ENCODE measurements at regions not wholly inside any gene's neighbourhood (a gene's known extent, or its start where the extent isn't known, plus 50 kb on each side); places are given as distances from the start of the nearest gene placed in this dataset.
"Not testable (repeated sequence)": the region's sequence is repeated elsewhere in the genome, so short reads cannot be mapped to it uniquely, and the experiment has no call there.

DNA sequence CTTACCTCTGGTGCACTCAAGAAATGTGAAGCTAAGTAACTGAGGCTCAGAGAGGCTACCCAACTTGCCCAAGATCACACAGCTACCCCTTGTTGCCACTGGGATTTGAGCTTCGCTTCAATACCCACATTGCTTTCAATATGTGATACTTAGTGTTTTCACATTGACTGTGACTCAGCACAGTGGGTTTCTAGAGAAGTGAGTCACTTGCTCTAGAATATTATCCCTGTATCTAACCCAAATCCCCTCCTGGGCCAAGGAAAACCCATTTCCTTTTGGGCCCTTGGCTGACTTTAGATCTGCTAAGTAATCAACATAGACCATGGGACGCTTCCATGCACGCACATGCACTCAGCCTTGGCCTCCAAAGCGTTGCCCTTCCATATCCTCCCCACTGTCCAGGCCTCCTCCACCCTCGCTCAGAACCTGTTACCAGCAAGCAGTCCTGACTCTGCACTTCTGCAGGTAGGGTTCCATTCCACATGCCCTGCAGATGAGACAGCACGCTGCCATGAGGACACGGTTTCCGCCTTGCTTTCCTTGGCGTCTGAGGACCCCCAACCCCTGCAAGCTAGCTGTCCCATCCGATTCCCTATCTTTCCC, 87.7 kb upstream of the CHST15 start:
- no peak for DNase-seq (ENCODE audit: low read depth, low spot score)
- H3K4me3 ChIP-seq (ENCODE audit: low read length): no peak overlapping the region

DNA sequence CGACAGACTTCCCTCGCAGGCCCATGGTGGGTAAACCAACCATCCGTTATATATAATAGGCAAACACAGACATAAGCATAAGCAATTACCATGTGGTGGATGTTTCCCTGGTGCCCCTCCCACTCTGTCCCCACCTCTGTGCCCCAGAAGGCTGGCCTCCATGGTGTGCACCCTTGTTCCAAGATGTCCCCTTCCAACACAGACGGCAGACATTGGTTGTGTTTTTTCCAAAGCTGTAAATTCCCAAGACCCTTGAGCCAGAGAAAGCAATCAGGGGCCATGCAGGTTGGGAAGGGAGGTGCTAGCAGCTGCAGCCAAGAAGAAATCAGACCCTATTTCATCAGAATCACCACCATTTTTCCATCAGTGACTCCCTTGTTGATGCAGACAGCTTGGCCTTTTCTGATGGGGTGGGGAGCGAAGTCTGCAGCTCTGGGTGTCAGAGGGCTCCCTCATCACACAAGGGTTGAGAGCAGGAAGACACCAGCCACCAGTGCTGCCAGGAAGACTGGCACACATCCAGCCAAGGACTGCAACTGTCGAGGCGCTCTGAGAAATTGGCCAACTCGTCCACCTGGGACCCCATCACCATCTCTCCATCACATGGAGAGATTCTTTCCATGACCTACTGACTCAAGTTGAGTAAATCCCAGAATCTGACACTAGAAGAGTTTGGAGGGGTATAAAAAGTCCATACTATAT, 86.8 kb upstream of the CHST15 start:
- no peak overlapping the region for H3K4me3 ChIP-seq (ENCODE audit: low read length)
- DNase-seq (ENCODE audit: low read depth, low spot score): no peak

DNA sequence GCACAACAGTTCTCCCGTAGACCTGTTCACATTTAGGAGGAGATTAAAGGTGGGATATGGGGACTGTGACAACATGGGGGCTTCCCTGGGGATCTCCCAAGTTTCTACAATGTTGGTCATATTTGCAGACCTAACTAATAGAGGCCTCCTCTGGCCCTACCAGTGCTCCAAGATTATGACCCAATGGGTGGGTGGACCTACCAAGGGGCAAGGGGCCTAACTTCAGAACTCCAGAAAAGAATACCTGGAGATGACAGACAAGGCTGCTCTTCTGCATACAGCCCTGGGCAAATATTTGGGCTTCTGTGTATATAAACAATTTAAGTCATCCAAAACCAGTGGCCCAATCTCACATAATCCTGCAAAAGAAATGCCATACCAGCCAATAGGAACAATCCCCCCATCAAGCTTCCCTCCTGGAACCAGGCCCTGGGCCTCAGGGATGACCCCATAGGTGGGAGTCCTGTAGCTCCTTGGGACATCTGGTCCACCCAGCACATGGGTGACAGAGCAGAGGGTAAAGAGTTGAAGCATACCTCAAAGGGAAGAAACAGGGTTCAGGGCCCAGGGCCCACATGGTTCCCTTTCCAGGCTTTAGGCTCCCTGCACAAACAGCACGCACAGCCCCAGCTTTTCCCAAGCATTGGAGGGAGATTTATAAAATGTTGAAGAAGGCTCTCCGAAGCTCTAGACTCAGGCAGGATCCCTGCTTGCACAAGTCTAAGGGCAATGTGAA, 86.1 kb upstream of the CHST15 start:
- no peak for DNase-seq (ENCODE audit: low read depth, low spot score)
- H3K4me3 ChIP-seq (ENCODE audit: low read length): no peak overlapping the region

DNA sequence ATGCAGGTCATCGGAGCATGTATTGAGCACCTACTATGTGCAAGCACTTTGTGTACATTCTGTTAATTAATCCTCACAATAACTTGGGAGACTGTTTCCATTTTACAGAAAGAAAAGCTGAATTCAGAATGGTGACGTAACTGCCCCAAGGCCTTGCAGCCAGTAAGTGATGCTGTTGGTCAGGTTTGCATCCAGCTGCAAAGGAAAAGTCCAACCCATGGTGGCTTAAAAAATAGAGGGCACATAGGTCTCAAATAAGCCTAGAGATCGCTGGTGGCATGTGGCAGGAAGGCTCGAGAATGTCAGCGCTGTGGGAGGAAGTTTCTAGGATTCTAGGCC, 83.8 kb upstream of the CHST15 start:
- no peak for DNase-seq (ENCODE audit: low read depth, low spot score)
- H3K4me3 ChIP-seq (ENCODE audit: low read length): no peak overlapping the region

DNA sequence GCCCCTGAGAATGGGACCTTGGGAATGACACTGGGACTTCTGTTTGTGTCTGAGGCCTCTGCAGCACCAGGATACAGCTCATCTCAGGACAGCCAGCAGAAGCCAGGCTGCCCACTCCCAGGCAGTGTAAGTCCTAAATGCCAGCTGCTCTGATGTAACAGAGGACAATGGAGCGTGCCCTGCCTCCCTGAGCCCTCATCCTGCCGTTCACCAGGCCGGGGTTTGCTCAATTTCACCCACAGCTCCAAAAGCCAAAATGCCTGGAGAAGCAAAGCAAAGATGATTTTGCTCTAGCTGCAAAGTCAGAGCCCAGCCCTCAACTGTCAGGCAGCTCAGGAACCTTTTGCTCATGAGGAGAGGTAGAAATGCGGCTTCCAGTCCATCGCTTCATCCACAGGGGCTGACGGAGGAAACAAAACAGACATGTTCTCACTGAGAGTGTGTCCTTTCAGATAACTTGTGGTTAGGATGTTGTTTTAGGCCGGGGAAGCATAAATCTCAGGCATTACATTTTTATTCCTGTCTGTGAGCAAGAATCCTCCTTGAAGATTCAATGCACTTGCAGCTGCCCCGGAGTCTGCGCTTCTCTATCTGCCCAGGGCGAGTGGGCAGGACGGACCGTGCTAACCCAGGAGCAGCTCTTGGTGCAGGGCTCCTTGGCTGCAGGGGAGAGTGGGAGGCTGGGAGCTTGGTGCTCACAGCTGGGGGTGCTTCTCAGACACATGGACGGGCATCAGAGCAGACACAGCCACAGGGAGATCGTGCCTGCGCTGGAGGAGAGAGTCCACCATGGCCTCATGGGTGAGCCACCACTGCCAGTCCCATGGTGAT, 83.2 kb upstream of the CHST15 start:
- DNase-seq (ENCODE audit: low read depth, low spot score): peak; percentile 43
- no peak overlapping the region for H3K4me3 ChIP-seq (ENCODE audit: low read length)

DNA sequence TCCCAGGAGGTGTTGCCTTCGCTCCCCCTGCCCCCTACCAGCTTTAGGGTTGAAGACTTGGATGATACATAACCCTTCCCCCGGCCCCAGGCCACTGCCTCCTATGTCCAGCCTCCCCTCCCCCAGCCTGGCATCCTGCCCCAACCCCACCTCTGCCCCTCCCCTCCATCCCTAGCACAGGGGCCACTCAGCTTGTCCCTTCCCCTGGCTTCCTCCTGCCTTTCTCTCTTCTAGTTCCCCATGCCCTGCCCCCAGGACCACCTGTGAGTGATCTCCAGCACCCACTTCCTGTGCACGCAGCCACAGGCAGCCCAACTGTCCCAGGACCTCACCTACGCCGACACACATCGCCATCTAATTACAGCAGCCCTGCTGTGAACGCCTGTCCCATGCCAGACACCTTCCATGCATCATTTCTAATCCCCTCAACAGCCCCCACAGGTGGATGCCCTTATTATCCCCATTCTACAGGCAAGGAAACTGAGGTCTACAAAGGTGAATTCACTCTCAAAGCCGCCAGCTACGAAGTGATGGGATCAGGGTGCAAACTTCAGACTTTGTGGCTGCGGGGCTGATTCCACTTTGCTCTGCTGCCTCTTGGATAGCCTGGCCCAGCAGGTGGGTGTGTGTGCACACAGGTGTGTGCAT, 82.4 kb upstream of the CHST15 start:
- peak overlapping the region; percentile 23; the same call in 1 of the 2 replicates for H3K4me3 ChIP-seq (ENCODE audit: low read length)
- peak; percentile 82 for DNase-seq (ENCODE audit: low read depth, low spot score)

DNA sequence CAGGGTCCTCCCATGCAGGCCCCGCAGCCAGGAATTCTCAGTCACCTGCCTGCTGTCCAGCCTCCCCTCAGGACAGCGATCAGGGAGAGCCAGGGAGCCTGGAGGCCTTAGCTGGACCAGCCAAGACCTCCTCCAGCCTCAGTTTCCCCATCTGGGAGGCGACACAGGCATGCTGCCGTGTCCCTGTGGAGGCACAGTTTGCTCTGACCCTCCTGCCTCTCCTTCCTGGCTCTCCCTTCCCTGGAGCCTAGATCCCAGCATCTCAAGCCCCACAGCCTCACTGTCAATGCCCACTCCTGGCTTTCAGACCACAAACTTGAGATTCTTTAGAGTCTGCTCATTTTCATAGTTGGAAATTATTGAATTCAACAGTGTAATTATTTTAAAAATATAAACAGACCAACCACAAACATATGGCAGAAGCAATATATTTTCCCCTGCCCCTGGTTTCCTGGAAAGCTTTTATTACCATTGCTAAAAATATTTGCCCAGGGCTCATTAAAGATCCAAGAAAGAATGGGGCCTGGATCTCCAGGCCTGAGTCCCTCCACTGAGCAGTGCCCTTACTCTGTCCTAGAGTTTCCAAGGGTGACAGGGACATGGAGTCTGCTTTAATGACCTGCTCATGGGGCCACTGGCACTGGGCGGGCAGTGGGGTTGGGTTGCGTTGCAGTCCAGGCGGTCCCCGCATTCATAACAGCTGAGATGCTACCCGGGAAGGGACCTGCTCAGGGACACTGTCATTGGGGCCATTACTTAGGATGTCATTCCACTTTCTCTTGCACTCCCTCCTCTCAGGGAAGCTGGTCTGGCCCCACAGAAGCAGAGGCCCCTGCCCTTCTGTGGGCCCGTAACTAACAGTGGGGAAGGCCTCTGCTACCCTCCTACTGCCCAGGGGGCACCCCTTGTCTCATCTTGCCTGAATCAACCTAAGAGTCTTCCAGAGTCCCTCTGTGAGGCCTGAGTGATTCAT, 81.6 kb upstream of the CHST15 start:
- no peak overlapping the region for H3K4me3 ChIP-seq (ENCODE audit: low read length)

DNA sequence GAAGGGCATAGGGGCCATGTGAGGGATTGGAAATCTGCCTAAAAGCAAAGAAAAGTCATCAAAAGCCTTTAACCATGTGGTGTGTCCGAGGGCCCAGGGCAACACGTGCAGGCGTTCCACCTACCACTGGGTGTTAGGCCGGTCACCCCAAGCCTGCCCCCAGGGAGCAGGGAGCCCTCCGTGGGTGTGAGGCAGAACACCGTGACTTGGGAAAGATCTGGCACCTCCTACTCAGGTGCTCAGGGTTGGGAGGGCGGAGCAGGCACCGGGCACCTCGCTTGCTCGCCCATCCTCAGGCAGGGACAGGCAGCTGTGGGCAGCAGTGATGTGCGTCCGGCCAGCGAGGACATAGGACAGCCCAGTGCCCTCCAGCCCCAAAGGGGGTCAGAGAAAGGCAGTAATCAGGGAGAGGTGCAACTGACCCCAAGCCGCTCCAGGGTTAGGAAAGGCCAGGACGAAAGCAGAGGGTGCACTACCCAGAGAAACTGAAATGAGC, 80.7 kb upstream of the CHST15 start:
- DNase-seq (ENCODE audit: low read depth, low spot score): no peak

More for the DNA sequence above, 81.6 kb upstream of the CHST15 start:
- DNase-seq (ENCODE audit: low read depth, low spot score): no peak

DNA sequence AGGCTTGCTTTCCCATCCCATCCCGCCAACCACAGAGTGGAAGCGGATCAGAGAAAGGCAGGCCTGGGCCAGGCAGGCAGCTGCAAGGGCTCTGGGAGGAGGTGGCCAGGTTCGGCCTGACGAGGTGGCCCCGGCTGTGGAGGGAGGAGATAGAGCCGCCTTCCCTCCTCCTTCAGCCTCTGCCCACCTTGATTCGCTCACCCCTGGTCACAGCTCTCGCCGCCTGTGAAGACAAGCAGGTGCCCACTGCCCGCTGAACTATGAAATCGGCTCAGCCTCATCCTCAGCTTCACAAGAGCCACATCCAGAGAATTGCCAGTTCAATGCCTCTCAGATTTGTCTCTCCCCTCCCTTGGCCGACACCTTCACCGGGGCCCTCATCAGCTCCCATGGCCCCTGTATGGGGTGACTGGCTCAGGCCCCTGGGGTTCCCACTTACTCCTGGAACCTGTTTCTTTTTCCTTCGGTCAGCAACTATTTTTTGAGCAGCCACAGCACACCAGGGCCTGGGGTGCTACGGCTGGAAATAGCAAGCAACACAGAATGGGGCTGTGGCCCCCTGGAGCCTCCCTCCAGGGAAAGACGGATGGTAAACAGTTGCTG, 80.0 kb upstream of the CHST15 start:
- no peak overlapping the region for H3K4me3 ChIP-seq (ENCODE audit: low read length)

More for the DNA sequence above, 80.7 kb upstream of the CHST15 start:
- no peak overlapping the region for H3K4me3 ChIP-seq (ENCODE audit: low read length)

DNA sequence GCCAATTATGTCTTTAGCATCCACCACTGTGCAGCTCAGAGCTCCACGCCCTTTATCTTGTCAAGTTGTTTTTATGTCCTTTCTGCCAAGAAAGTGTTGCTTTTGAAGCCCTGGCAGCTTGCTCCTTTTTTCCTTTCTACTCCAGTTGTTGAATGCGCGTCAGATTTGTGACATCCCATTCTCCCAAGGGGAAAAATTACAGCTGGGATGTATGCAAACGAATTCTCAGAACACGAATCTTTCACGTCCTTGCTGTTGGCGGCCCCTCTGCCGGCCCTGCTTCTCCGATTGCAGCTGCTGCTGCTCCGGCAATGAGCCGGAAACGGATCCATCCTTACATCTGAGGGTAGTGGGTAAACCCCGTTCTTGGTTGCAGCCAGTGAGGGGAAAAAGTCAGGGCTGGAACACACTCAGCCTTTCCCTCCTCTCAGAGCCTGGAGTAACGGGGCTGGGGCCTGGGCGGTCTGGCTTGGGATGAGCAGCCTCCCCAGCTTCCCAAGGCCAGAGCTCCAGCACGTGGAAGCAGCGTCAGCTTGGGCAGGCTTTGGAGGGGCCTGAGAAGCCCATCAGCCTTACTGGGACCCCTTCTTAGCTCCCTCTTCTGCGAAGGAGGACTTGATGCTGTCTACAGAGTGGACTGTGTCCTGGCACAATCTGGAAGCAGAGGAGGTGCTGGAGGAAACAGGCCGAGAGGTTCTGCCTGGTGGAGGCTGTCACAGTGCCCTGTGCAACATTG, 79.0 kb upstream of the CHST15 start:
- no peak for DNase-seq (ENCODE audit: low read depth, low spot score)
- no peak overlapping the region for H3K4me3 ChIP-seq (ENCODE audit: low read length)

More for the DNA sequence above, 80.0 kb upstream of the CHST15 start:
- DNase-seq (ENCODE audit: low read depth, low spot score): no peak

DNA sequence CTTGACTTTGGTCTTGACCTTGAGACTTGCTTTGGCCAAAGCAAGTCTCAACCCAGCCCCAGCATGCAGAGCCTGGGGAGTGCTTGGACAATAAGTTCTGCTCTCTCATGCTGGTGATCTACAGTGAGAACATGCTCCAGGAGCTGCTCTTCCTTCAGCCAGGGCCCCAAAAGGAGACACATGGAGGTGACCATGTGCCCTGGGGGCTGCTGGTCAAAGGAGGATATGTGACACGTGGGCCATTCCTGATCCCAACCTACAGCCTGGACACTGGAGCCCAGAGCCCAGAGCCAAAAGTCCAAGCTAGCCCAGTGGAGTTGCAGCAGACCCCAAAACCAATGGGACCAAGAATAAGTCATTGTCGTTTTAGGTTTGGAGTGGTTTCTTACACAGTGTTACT, 78.2 kb upstream of the CHST15 start:
- no peak for DNase-seq (ENCODE audit: low read depth, low spot score)
- no peak overlapping the region for H3K4me3 ChIP-seq (ENCODE audit: low read length)

DNA sequence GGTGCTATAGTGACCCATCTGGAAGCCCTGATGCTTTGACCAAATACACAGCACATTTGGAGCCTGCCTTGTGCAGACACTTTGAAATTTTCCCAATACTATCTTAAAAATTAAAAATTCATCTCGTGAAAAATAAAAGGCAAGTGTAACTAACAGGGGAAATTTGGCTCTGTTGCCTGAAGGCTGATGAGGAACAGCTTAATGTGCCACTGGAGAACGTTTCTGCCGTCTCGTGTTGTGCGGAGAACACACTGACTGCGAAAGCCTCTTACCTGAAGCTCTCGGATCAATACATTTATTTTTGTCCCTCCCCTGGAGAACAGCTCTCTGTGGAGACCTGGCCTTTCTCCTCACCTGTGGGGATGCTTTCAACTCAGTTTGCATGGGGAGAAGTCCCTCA, 77.2 kb upstream of the CHST15 start:
- no peak overlapping the region for H3K4me3 ChIP-seq (ENCODE audit: low read length)
- DNase-seq (ENCODE audit: low read depth, low spot score): no peak

DNA sequence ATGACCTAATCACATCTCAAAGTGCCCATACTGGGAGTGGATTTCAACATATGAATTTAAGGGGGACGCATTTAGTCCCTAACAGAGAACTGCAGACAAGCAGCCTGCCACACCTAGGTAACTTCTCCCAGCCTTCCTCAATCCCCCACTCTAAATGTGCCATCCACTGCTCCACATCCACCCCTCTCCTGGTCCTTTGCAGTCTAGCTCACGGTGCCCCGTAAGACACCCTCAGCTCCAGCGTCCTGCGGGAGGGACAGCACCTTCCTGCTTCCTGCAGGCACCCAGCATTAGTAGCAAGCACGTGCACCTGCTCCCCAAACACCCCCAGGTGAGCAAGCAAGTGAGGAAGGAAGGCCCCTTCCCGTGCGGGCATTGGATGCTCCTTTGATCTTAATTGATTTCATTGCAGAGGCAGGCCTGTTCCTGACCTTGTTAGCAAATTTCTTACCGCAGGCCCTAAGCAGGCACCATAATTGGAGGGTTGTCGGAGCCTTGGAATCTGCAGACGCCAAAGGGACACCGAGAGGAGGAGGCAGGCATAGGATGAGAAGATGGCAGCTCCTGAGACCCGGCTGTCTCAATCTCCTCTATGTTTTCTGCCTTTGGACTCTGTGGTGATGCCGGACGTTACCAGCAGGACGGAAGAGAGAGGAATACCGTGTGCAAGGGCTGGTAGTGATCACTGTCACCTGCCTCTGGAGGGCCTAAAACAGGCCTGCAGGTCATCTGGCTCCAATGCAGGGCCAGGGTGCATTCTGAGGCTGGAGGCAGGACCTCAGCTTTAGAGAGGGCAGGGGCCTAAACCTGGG, 75.8 kb upstream of the CHST15 start:
- H3K4me3 ChIP-seq (ENCODE audit: low read length): no peak overlapping the region
- DNase-seq (ENCODE audit: low read depth, low spot score): no peak

DNA sequence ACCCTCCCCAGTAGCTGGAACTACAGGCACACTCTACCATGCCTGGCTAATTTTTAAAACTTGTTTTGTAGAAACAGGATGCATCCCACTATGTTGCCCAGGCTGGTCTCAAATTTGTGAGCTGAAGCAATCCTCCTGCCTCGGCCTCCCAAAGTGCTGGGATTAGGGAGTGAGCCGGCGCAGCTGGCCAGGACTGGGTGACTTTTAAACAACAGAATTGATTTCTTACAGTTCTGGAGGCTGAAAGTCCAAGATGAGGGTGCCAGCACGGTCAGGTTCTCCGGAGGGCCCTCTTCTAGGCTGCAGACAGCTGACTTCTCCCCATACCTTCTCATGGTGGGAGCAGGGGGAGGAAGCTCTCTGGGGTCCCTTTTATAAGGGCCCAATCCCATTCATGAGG, 75.2 kb upstream of the CHST15 start:
- no peak overlapping the region for H3K4me3 ChIP-seq (ENCODE audit: low read length)

DNA sequence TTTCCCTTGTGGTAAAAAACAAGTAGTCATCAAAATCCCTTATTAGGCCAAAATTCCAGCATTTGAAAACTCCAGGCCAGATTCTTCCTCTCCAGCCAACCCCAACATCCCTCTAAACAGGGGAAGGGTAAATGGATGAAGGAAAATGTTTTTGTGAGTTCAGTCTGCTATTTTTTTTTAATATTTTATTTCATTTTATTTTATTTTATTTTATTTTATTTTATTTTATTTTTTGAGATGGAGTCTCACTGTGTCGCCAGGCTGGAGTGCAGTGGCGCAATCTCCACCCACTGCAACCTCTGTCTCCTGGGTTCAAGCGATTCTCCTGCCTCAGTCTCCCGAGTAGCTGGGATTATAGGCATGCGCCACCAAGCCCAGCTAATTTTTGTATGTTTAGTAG, 74.5 kb upstream of the CHST15 start:
- H3K4me3 ChIP-seq (ENCODE audit: low read length); DNase-seq (ENCODE audit: low read depth, low spot score): not testable (repeated sequence)

More for the DNA sequence above, 75.2 kb upstream of the CHST15 start:
- DNase-seq (ENCODE audit: low read depth, low spot score): no peak

All from Jurkat, Clone E6-1 (cell line).